Epithelial cell of esophagus (primary cell): ENCODE measurements at regions not wholly inside any gene's neighbourhood (a gene's known extent, or its start where the extent isn't known, plus 50 kb on each side); places are given as distances from the start of the nearest gene placed in this dataset.

Source experiments
- DNase-seq: peaks from one replicate; pipeline ENCODE4 v3.0.0; 2010; ENCODE audit warnings: low read depth
- H3K4me3 ChIP-seq: 2 replicates; pipeline ENCODE4 v1.5.1; 2011; ENCODE audit warnings: mild to moderate bottlenecking, low read length, control low read depth
- CTCF ChIP-seq: IDR thresholded peaks from 2 replicates; pipeline ENCODE4 v1.5.1; 2011; ENCODE audit warnings: low read depth, mild to moderate bottlenecking, low read length, control low read depth, inconsistent platforms; ENCODE audit not compliant: insufficient read depth; ENCODE audit errors: missing control alignments

GRCh38 chr22:27239520-27239919, 562.0 kb downstream of the MN1 start:
- H3K4me3 ChIP-seq = no peak overlapping the region
- TF ChIP-seq CTCF = no peak

GRCh38 chr22:27240298-27241075, 561.1 kb downstream of the MN1 start:
- DNase-seq = no peak
- TF ChIP-seq CTCF = no peak
- no peak overlapping the region for H3K4me3 ChIP-seq

More at GRCh38 chr22:27239520-27239919, 562.0 kb downstream of the MN1 start:
- DNase-seq = no peak

GRCh38 chr22:27241430-27242321, 559.9 kb downstream of the MN1 start:
- no peak for TF ChIP-seq CTCF
- no peak for DNase-seq
- no peak overlapping the region for H3K4me3 ChIP-seq

GRCh38 chr22:27242474-27242873, 559.1 kb downstream of the MN1 start:
- no peak overlapping the region for H3K4me3 ChIP-seq
- TF ChIP-seq CTCF = no peak
- no peak for DNase-seq

GRCh38 chr22:27242917-27243589, 558.5 kb downstream of the MN1 start:
- DNase-seq = peak; percentile 48
- no peak for TF ChIP-seq CTCF
- no peak overlapping the region for H3K4me3 ChIP-seq

- DNase-seq = no peak
- no peak overlapping the region for H3K4me3 ChIP-seq
- no peak for TF ChIP-seq CTCF
Observed at GRCh38 chr22:27244328-27244727, 557.2 kb downstream of the MN1 start.
